ENCODE measurements at regions not wholly inside any gene's neighbourhood (a gene's known extent, or its start where the extent isn't known, plus 50 kb on each side); places are given as distances from the start of the nearest gene placed in this dataset.

DNA sequence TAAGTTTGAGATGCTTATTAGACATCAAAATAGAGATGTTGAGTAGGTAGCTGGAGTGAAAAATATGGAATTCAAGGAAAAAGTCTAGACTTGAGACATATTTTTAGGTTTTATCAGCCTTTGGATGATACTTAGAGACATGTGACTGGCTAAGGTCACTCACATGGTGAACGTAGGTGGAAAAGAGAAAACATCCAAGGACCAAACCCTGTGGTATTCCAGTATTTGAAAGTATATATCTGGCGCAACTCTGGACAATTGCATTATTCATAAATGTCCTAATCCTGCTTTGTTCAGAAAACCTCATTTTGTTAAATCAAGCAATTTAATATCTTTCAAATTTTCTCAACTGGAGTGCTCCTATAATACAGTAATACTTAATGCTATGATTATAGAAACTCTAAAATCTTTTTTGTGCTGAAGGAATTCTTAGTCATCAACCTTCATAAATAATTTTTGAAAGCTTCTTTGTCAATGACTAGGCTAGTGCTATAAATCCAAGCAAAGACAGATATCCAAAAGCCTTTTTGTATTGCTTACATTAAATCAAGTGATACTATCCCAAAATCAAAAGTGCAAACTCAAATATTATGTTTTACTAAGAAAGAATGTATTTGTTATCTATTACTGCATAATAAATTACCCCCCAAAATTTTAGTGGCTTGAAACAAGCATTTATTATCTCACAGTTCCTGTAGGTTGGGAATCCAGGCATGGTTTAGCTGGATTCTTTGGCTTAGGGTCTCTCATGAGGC lies 452.0 kb downstream of the ENC1 start:
- DNase-seq (ENCODE audit: low spot score): no peak

DNA sequence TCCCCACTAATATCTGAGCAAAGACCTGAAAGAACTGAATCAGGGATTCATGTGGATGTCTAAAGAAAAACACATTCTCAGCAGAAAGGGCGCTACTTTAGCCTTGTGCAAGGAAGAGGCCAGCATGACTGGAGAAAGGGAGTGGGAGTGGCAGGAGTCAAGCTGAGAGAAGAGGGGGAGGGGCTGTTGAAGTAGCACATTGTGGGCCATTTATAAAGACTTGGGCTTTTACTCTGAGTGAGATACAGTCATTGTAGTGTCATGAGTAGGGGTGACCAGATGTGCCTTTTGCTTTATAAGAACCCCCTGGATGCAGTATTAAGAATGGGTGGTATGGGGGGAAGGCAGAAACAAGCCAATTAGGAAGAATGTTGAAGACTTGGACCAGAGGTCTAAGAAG lies 452.8 kb downstream of the ENC1 start:
- DNase-seq (ENCODE audit: low spot score): peak; percentile 19

DNA sequence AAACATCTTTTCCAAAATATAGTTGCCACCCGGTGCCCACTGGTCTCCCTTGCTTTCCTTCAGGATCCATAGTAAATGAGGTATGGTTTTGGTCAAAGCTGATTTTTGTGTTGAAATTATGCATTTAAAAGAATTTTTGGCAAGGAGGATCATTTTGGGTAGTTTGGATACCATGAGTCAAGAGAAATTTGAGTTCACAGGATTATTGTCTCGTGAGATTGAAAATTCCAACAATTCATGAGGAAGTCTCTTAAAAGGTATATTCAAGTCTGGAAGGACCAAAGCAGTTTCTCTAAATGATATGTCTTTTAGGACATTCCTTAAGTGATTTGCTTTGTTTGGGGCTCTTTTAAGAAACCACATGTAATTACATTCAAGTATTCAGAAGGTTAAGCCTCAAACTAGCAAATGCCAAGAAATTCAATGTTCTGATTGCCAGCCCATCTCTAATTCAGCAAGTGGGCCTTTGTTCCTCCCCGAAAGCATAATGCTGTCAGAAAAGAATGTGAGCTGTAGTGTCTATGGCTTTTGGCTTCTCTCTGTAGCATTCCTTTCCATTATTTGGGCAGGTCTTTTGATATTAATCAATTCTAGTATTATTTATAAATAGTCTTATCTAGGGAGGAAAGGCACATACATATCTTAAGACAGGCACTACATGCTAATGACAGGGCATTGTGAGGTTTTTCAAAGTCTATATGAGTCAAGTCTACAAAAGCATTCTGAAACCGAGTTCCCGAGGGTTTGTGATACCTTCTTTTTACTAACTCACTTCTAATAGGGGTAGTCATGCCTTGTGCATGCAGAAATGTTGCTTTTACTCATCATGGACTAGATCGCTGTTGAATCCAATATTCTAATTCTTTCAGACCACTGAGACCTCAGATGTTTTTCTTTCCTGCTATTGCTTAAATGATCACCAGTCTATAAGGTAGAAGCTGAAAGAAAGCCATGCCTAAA lies 453.9 kb downstream of the ENC1 start:
- no peak for DNase-seq (ENCODE audit: low spot score)

DNA sequence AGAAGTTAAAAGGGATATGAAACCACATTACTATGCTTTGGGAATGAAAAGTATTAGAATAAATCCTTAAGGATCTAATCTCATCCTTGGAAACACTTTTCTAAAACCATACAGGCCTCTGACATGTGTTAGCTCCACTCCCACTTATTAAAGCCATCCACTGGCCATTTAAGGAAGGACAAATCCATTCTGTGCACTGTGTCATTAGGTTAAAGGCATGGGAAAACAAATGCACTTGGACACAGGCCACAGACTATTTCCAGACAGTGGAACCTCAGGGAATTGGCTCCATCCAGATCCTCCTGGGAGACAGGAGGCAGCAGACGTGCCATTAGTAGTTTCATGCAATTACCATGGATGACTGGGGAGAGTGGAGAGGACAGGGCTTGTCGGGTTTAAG lies 454.9 kb downstream of the ENC1 start:
- DNase-seq (ENCODE audit: low spot score): no peak

DNA sequence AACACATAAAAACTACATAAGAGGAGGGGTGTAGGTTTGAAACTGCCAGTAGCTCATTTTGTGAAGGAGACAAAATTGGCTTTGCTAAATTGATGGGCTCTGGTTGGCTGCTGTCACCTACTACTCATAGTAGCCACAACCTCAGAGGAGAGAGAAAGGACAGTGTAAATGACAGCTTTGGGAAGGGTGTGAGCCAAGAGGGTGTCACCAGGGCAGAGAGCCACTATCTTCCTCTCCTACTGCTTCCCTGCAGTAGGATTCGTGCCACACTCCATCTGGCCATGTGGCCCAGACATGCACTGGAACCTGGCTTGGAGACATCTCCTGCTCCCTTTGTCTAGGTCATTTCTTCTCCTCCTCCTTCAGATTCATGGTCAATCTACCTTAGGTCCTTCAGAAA lies 455.9 kb downstream of the ENC1 start:
- no peak for DNase-seq (ENCODE audit: low spot score)

DNA sequence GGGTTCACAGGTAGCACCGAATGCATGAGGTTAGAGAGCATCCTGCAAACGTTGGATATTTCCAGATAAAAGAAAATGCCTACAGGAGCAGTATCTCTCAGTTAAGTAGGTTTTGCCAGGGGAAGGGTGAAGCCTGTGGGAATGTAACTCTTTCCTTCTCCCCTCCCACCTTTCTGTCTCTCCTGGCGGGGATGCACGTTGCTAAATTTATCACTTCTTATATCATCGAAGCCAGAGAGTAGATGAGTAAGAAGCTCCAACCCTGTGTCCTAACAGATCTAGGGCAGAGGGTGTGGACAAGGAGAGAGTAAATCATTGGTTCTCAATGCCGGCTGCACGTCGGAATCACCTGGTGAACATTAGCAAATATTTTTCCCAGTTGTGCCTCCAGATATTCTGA lies 457.5 kb downstream of the ENC1 start:
- DNase-seq (ENCODE audit: low spot score): no peak

DNA sequence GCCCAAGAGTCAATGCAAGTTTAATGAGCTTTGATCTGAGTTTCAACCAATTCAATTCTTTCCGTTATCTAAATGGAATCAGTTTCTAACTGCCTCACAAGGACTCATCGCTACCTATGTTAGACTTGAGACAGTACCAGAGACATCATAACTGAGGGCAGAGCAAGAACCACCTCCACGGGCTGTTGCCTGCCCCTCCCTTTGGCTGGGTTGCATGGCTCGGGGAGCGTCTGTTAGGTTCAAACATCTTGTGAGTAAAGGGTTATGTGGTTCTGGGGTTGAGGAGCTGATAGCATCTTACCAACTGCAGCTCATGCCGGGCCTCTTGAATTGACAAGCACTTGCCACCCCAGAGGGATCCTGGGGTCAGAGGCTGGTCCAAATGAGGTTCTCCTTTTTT lies 457.9 kb downstream of the ENC1 start:
- no peak for DNase-seq (ENCODE audit: low spot score)

DNA sequence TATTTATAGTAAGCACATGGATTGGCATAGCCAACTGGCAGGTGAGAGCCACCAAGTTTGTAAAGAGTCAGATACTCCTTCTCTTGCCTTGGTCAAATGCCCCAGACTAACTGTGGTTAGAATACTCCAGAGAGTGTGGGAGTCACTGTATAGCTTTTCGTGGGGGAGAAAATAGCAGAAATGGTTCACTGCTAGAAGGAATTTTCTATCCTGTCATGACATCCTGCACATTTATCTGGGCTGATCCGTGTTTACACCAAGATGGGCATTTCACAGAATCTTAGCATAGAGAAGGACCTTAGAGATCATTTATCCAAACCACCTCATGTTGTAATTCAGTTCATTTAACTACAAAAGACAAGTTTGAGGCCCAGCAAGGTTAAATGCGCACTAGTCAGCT lies 460.8 kb downstream of the ENC1 start:
- no peak for DNase-seq (ENCODE audit: low spot score)

DNA sequence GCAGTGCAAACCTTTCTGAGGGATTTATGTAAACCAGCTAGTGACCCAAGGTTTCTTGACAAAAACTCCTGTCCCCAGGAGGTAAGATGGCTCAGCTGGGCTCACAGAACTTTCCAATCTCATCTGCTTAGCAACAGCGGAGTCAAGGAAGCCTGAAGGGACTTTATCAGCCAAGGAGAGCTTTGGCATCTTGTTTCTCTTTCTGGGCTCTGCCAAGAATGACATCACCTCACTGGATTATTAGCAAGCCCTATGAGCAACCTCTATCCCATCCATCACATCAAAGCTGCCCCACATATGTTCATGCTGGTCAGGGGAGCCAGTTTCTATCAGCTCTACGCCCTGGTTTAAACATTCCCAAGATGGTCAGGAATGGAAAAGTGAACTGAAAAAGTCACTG lies 461.3 kb downstream of the ENC1 start:
- peak; percentile 13 for DNase-seq (ENCODE audit: low spot score)

DNA sequence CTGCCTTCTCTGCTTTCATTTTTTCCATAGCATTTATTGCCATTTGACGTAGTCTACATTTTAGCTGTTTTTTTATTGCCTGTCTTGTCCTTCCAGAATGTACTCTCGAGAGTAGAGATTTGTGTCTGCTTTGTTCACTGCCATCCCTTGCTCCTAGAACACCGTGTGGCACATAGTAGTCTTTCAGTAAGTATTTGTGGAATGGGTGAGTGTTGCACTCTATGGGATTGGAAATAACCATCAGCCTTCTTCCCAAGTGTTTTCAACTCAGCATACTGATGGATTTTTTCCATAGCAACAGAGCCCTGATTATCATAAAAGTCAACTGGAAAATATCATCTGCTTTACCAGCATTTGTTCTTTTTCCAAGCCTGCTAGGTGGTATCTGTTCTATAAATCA lies 462.6 kb downstream of the ENC1 start:
- no peak for DNase-seq (ENCODE audit: low spot score)

DNA sequence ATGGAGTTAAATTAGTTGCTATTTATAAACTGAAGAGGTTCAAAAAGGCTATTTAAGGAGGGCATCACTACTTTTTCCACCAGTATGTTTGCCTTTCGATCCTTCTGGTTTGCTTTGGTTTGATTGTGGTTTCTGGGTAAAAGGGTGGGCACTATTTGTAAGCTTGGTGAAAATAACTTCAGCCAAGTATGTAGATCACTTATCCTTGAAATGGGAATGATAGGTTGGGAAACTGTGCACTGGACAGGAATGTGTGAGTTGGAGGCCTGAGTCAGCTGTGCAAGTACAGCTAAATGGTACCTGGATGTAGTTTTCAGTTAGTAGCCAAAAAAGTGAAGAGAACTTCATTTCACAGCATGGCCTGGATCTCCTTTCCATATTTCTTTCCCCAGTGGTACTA lies 466.2 kb downstream of the ENC1 start:
- no peak for DNase-seq (ENCODE audit: low spot score)

DNA sequence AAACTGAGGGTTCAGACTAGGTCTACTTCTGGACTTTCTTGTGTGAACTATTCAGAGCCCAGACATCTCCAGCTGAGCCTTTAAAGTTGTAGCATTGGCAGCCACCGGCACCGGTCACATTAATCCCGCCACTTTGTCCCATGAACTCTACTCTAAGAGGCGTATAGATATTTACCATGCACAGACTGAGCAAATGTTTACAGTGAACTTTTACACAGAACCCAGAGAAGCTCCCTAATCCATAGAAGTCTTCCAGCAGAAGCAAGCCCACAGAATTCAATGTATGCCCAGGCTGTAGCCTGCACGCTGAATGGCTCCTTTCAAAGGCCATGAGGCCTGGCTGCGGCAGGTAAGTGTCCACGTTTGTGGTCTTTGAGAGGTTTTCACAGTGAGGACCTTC lies 466.9 kb downstream of the ENC1 start:
- DNase-seq (ENCODE audit: low spot score): no peak

DNA sequence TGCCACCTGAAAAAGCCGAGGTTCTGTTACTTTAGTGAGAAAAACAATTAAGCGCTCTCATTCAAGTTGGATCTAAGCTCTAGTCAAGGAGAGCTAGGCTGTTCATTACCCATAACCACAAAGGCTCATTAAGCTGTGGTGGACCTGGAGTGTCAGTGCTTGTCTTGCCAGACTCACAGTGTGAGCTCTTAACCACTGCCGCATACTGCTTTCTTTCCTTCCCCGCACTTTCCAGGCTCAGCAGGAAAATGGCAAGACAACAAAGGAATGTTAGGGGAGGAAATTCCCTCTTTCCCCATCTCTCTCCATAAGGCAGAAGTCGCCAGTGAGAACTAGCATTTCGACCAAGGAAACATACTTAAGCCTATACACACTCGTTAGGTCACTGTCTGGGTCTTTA lies 467.3 kb downstream of the ENC1 start:
- DNase-seq (ENCODE audit: low spot score): peak; percentile 30

DNA sequence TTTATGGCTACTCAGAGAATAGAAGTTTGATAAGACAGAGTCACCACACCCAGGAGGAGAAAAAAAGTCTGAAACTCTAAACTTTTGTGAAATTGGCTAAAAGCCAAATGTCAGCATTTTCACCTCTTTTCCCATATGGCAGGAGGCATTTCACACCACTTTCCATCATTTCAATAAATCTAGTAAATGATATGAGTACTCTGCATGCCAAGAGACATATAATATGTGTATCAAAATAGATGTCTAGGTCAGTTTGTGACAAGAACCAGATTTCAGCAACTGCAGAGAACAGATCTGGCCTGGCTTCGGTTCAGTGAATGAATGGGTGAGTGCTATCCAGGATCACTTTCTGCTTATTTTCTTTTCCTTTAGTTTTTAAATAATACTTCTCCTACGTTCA lies 470.8 kb downstream of the ENC1 start:
- DNase-seq (ENCODE audit: low spot score): no peak

DNA sequence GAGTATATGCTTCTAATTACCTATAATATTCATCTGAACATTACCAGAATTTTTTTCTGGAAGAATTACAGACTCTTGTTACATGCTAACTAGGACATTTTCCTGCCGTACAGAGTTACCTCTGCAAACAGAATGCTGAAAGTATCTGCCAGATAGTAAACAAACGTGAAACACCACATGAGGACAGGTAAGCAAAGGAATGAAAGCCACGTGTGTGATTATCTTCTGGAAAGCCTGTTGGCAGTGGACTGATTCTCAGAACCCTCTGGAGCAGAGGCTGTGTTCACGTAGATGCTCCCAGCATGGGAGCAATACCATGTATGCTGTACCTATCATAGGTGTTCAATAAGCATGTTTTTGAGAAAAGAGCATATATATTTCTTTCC lies 472.6 kb downstream of the ENC1 start:
- DNase-seq (ENCODE audit: low spot score): no peak

DNA sequence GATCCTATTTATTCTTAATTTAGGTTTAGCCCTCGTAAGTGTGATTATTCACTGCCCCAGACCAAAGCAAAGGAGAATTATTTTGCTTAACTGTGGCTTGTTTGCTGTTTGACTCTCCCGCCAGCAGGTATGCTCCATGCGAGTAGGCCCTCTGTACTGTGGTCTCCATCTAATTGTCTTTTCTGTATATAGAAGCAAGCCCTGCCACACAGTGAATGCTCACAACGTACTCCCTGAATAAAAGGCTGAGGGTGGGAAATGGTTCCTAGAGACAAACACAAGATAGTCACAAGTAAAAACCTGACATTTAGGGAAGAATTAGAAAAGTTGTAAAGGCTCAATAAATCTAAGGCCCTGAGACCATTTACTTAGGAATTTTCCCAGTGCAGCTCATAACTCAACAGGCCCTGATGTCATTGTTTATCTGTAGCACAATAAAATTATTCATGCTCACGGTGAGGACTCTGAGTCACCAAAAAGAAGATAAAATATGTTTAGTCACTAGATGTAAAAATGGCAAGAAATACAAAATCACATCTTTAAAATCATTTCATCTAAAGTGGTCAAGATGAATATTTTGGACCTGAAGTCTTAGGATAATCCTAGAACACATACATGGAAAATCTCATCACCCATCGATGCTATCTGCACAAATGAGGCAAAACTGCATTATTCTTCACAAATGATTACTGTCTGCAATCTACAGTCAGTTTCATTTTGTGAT lies 473.2 kb downstream of the ENC1 start:
- no peak for DNase-seq (ENCODE audit: low spot score)

DNA sequence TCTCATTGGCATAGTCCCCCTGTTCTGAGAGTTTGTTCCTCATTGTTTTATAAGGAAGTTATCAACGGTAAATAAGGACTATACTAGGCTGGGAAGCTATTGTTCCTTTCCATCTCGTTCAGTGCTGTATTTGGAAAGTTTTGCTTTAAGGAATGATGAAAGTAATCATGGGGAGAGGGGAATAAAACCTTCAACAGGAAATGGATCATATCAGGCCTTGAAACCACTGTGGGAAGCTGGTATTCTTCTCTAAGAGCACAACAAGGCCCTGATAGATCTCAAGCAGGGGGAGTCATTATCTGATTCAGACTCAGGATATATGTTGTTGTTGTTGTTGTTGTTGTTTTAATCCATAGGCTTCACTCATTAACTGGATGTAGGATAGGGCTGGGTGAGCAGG lies 474.5 kb downstream of the ENC1 start:
- no peak for DNase-seq (ENCODE audit: low spot score)

DNA sequence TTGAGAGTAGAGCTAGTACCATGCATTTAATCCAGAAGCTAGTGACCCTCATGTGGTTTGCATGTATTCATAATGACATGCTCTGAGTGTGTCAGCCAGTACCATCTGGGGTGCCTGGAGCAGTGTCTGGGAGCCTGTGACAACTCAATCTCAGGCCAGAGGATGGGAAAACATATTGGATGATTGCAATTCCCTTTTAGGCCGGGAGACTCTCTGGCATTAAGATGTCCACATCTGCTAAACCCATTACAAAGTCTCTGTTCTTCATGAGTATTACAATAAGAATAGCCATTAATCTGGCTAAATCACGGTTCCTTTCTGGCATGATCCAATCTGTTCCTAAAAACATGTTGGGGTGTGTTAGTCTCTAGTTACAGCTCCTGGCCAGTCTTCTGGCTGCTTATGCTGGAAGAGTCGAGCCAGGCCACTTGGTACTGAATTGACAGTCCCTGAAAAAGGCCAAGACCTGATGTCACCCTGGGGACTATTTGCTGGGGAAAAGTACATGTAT lies 475.7 kb downstream of the ENC1 start:
- no peak for DNase-seq (ENCODE audit: low spot score)

DNA sequence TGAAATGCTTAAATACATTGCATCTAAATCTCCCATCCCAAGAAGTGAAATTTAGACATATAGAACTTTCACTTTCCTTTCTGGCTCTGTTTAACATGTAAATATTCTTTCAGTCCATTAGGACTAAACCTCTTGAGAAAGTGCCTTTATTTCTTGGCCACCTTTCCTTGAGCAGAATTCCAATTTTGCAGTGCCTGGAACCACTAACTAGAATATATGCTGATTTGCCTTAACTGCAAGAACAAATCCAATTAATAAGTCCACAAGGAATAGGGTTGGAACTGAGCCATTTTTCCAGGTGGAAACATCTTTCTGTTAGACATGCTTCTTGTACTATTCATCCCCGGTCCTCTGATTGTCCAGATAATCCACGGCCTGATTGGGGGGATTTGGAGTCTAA lies 478.0 kb downstream of the ENC1 start:
- no peak for DNase-seq (ENCODE audit: low spot score)

DNA sequence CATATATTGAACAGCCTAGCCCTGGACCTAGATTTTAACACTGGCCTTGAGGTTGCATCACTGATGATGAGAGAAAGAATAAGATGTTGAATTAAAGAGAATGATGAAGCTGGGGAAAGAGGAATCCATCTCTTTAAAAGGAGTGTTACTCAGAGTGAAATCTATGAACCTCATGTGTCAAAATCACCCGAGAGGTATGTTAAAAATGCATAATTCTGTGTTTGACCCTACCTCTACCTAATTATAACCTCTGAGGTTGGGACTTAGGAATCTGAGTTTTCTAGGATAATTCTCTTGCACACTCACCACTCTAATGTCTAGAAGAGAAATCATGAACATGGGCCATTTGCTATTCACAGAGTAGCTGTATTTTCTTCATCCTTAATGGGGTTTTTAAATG lies 479.4 kb downstream of the ENC1 start:
- no peak for DNase-seq (ENCODE audit: low spot score)

DNA sequence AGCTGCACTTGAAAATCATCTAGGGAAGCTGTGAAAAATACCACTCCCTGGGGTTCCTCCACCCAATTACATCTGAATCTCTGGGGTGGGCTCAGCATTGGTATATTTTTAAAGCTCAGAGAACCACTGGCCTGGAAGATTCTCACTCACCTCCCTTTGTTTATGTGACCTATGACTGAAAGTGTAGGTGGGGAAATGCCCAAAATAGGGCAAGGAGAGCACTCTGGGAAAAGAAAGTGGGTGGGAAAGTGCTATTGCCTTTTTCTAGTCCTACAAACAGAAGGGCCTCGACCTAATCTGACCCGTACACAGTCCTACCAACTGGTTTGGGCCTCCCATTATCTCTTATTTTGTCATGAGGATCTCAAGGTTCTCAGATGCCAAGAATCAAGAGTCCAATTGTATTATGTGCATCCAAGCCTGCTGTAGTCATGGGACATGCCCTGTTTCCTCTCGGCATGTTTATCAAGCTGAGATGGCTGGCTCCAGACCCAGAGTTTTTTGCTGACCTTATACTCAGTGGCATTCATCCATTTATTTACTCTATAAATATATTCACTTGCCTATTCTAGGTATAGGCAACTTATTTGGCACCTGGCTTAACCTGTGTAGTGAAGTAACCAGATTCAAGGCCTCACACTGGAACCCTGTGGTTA lies 483.7 kb downstream of the ENC1 start:
- no peak for DNase-seq (ENCODE audit: low spot score)

DNA sequence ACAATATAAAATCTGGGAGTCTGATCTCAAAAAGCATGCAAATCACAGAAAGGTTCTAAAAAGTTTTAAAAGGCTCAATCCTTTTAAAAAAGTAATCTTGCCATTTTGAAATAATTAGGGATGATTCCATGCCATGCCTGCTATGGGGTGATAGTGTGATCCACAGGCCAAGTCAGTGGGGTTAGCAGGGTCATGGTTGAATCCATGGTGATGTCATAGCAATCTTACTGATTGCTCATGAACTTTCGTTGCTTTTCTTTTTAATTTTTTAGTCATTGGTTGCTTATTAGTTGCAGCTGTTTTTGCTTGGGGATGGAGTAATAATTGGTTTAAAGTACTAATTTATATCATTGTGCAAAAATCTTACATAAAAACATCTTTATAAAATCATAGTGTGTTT lies 485.0 kb downstream of the ENC1 start:
- DNase-seq (ENCODE audit: low spot score): no peak
